K562 (cell line): ENCODE measurements at regions not wholly inside any gene's neighbourhood (a gene's known extent, or its start where the extent isn't known, plus 50 kb on each side); places are given as distances from the start of the nearest gene placed in this dataset.

Source experiments
- ATAC-seq: fragments of 200-7000 bp; cut with Tn5 transposase; 3 replicates; pipeline ENCODE4 v1.9.1; 2020; ENCODE audit warnings: moderate library complexity
- BruUV-seq: library from RNA; stranded (reverse); fragments of 400-500 nt; replicated peaks from 2 replicates; lab custom pipeline; 2021; lab: Mats Ljungman, UMichigan
- CTCF ChIA-PET: fragments of 300-600 bp; formaldehyde crosslinking; extraction: SDS; loops from one replicate; lab custom pipeline; 2021; ENCODE audit warnings: low intra/inter-chr PET ratio; lab: Yijun Ruan, JAX
- POLR2A ChIA-PET: fragments of 300-600, 350-650 bp; sonication (Branson Sonifier 250); formaldehyde crosslinking; extraction: SDS; loops from one replicate; lab custom pipeline; 2021; ENCODE audit warnings: antibody characterized with exemption, inconsistent platforms; lab: Yijun Ruan, JAX
- DNase-seq, 4 experiments: peaks; one replicate each; pipeline versions ENCODE4 v3.0.0 to v3.0.0-alpha.2; 2011 to 2018; ENCODE audit warnings: low spot score in 3 of 4, mixed read lengths in 3 of 4; ENCODE audit errors: extremely low read depth in 1 of 4
- FAIRE-seq: peaks from 2 replicates; lab custom pipeline; 2011; peaks lifted over from hg19 to GRCh38; lab: Jason Lieb, UNC
- H2AFZ ChIP-seq: 2 replicates; pipeline ENCODE4 v1.6.0; 2011; ENCODE audit warnings: low read depth, low read length, control low read depth, inconsistent platforms
- H3K27ac ChIP-seq: fragments of 200-600 bp; 3 replicates; pipeline ENCODE4 v1.8.0; 2011; ENCODE audit warnings: low read depth, mild to moderate bottlenecking, control low read depth, inconsistent platforms, low read length, moderate library complexity, mixed read lengths; ENCODE audit errors: extremely low read depth
- H3K27me3 ChIP-seq, 2 experiments: fragments of 300-600 bp in 1 of 2; 2 replicates in 1 of 2; 3 replicates in 1 of 2; pipeline versions ENCODE4 v1.6.0 to v1.8.0; 2011; ENCODE audit warnings: inconsistent platforms in 2 of 2, low read length in 2 of 2, mild to moderate bottlenecking in 1 of 2, mixed read lengths in 1 of 2, moderate library complexity in 1 of 2; ENCODE audit not compliant: control insufficient read depth in 2 of 2, insufficient read depth in 2 of 2
- H3K36me3 ChIP-seq: fragments of 300-600 bp; 3 replicates; pipeline ENCODE4 v1.8.0; 2011; ENCODE audit warnings: mild to moderate bottlenecking, low read length, inconsistent platforms; ENCODE audit not compliant: control insufficient read depth, insufficient read depth
- H3K4me1 ChIP-seq, 2 experiments: fragments of 200-600 bp in 1 of 2; replicated peaks in 1 of 2; 2 replicates in 1 of 2; 3 replicates in 1 of 2; pipeline versions ENCODE4 v1.5.1 to v1.8.0; 2011; ENCODE audit warnings: inconsistent platforms in 2 of 2, low read length in 2 of 2, mild to moderate bottlenecking in 1 of 2, mixed read lengths in 1 of 2, moderate library complexity in 1 of 2; ENCODE audit not compliant: control insufficient read depth in 2 of 2, insufficient read depth in 2 of 2
- H3K4me2 ChIP-seq: 2 replicates; pipeline ENCODE4 v1.6.1; 2011; ENCODE audit warnings: low read length, control low read depth, inconsistent platforms, mixed read lengths; ENCODE audit not compliant: insufficient read depth
- H3K4me3 ChIP-seq: fragments of 200-600 bp; sonication (generic), shearing (Covaris generic); 2 replicates; pipeline ENCODE4 v1.5.1; 2016; ENCODE audit warnings: control low read depth, inconsistent platforms
- H3K79me2 ChIP-seq: fragments of 200-600 bp; 3 replicates; pipeline ENCODE4 v1.8.0; 2011; ENCODE audit warnings: low read length, inconsistent platforms; ENCODE audit not compliant: control insufficient read depth, insufficient read depth
- H3K9ac ChIP-seq, 2 experiments: 2 replicates each; pipeline versions ENCODE4 v1.6.0 to v1.6.1; 2011; ENCODE audit warnings: low read depth in 2 of 2, low read length in 2 of 2, control low read depth in 1 of 2, inconsistent platforms in 1 of 2, mild to moderate bottlenecking in 1 of 2, mixed read lengths in 1 of 2; ENCODE audit not compliant: insufficient read depth in 1 of 2
- H3K9me1 ChIP-seq: one replicate; pipeline ENCODE4 v1.6.0; 2011; ENCODE audit warnings: inconsistent platforms, mild to moderate bottlenecking, low read length, moderate library complexity; ENCODE audit not compliant: control insufficient read depth, insufficient read depth
- H3K9me3 ChIP-seq: replicated peaks from 2 replicates; pipeline ENCODE4 v1.5.1; 2011; ENCODE audit warnings: low read depth, low read length, inconsistent platforms; ENCODE audit not compliant: control insufficient read depth, insufficient read depth
- H4K20me1 ChIP-seq: replicated peaks from 2 replicates; pipeline ENCODE4 v1.6.1; 2011; ENCODE audit warnings: low read length, inconsistent platforms, mixed read lengths; ENCODE audit not compliant: control insufficient read depth, insufficient read depth
- ETS2 ChIP-seq: IDR thresholded peaks from 2 replicates; pipeline ENCODE4 v1.6.1; 2016; ENCODE audit warnings: borderline replicate concordance, missing genetic modification characterization, mild to moderate bottlenecking, moderate library complexity, missing compliant biosample characterization; ENCODE audit not compliant: poor library complexity, severe bottlenecking
- FOXA3 ChIP-seq, 2 experiments: fragments of 450-650 bp in 1 of 2; sonication (generic) in 1 of 2; formaldehyde crosslinking; IDR thresholded peaks in 1 of 2; conservative IDR thresholded peaks in 1 of 2; 2 replicates each; pipeline versions ENCODE4 v1.4.0 to v1.8.0; 2020 to 2022; ENCODE audit warnings: mild to moderate bottlenecking in 2 of 2, missing genetic modification reagents in 1 of 2
- LCOR ChIP-seq: sonication (generic); formaldehyde crosslinking; IDR thresholded peaks from 2 replicates; pipeline ENCODE4 v1.8.0; 2022; ENCODE audit warnings: mild to moderate bottlenecking, missing genetic modification reagents
- NELFE ChIP-seq: IDR thresholded peaks from 2 replicates; pipeline ENCODE4 v1.6.1; 2011; ENCODE audit warnings: mild to moderate bottlenecking; ENCODE audit not compliant: insufficient read depth, insufficient read length
- SP2 ChIP-seq: IDR thresholded peaks from 2 replicates; pipeline ENCODE4 v1.6.1; 2011; ENCODE audit warnings: mild to moderate bottlenecking, low read depth, low read length, moderate library complexity; ENCODE audit not compliant: poor library complexity, severe bottlenecking; ENCODE audit errors: extremely low read depth
- ZNF175 ChIP-seq: fragments of 200-800 bp; sonication (Bioruptor generic); IDR thresholded peaks from 2 replicates; pipeline ENCODE4 v1.6.1; 2016; ENCODE audit warnings: low read depth, mild to moderate bottlenecking, missing genetic modification characterization, missing compliant biosample characterization
- ZNF212 ChIP-seq: fragments of 450-650 bp; formaldehyde crosslinking; IDR thresholded peaks from 2 replicates; pipeline ENCODE4 v1.4.0; 2020; ENCODE audit warnings: mild to moderate bottlenecking
- ZNF316 ChIP-seq: fragments of 450-650 bp; IDR thresholded peaks from 2 replicates; pipeline ENCODE4 v1.6.1; 2016
- WGBS: fragments of 100-300 bp; shearing (Covaris generic); methylation state at CpG from one replicate; pipeline ENCODE4 v1.1.6; 2016; ENCODE audit warnings: low coverage, mixed read lengths; ENCODE audit not compliant: insufficient coverage; ENCODE audit errors: missing lambda C conversion rate; 5-methylcytosine and 5-hydroxymethylcytosine counted together
- in situ Hi-C: fragments of 300-500 bp; cut with MboI; formaldehyde crosslinking; loops from 4 replicates; pipeline ENCODE4 v1.15.0; 2018; ENCODE audit warnings: inconsistent platforms, mixed read lengths
- intact Hi-C: fragments of 100-400 bp; cut with micrococcal nuclease; formaldehyde crosslinking; loops from 2 replicates; pipeline ENCODE4 v1.14.2; 2022
- TF ChIP-seq, protein P1 (sequence below): fragments of 250-450 bp; sonication (Bioruptor Pico); IDR thresholded peaks from 2 replicates; pipeline ENCODE4 v1.5.0; 2020; ENCODE audit warnings: mild to moderate bottlenecking, borderline replicate concordance

DNA sequence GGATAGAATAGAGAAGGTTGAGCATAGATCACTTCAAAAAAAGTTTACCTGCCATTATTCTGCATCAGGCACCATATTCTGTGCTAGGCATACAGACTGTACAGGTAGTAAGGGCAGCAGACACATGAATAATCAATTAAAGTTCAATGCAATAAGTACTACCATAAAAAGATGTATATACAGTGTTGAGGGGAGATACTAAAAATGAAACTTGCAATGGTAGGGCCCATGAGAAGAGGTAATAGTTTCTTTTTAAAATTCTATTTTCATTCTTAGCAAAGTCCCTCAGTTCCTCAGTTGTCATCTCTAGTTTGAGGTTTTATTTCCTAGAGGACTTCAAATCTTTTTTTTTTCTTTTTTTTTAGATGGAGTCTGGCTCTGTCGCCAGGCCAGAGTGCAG is 819.9 kb downstream of the FAM181B start:
- Histone ChIP-seq H3K27ac (no peak overlapping the region), H2AFZ (no peak overlapping the region)
- WGBS: no CpG with 5 or more reads among the region's 1 CpG

More for the DNA sequence above, 819.9 kb downstream of the FAM181B start:
- no peaks in the 10 kb centered on the region for H3K79me2 ChIP-seq
- no peaks in the 10 kb centered on the region; the same call in 1 of the 2 replicates for H3K9me3 ChIP-seq
- intact Hi-C loops: no loop called here
- H3K9me1 ChIP-seq: no peaks in the 10 kb centered on the region
- FAIRE-seq: no peak
- no peaks in the 10 kb centered on the region for H3K36me3 ChIP-seq
- TF ChIP-seq, protein P1, sequence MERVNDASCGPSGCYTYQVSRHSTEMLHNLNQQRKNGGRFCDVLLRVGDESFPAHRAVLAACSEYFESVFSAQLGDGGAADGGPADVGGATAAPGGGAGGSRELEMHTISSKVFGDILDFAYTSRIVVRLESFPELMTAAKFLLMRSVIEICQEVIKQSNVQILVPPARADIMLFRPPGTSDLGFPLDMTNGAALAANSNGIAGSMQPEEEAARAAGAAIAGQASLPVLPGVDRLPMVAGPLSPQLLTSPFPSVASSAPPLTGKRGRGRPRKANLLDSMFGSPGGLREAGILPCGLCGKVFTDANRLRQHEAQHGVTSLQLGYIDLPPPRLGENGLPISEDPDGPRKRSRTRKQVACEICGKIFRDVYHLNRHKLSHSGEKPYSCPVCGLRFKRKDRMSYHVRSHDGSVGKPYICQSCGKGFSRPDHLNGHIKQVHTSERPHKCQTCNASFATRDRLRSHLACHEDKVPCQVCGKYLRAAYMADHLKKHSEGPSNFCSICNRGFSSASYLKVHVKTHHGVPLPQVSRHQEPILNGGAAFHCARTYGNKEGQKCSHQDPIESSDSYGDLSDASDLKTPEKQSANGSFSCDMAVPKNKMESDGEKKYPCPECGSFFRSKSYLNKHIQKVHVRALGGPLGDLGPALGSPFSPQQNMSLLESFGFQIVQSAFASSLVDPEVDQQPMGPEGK (CRISPR knock-in tag): no peak
- TF ChIP-seq FOXA3 (CRISPR knock-in tag; conservative IDR thresholded peaks at IDR 0.05 in 1 of 2, IDR thresholded peaks at IDR 0.05 in 1 of 2): no peak
- TF ChIP-seq ZNF175: no peak
- TF ChIP-seq ETS2 (tag): no peak
- no peak for TF ChIP-seq NELFE
- TF ChIP-seq ZNF316: no peak
- TF ChIP-seq SP2: no peak
- TF ChIP-seq ZNF212: no peak
- no peak for TF ChIP-seq LCOR
- H3K4me2 ChIP-seq: no peak overlapping the region
- no peak for ATAC-seq
- H3K27me3 ChIP-seq: no peaks in the 10 kb centered on the region
- no TSS peak for BruUV-seq
- no peak overlapping the region for H3K9ac ChIP-seq
- POLR2A ChIA-PET: no interaction called here
- no peak overlapping the region for H3K4me3 ChIP-seq
- no peaks in the 10 kb centered on the region for H3K4me1 ChIP-seq
- H4K20me1 ChIP-seq: no peaks in the 10 kb centered on the region
- no peak for DNase-seq
- CTCF ChIA-PET: no interaction called here
- in situ Hi-C loops: no loop called here
